ENCODE measurements at regions not wholly inside any gene's neighbourhood (a gene's known extent, or its start where the extent isn't known, plus 50 kb on each side); places are given as distances from the start of the nearest gene placed in this dataset.

DNA sequence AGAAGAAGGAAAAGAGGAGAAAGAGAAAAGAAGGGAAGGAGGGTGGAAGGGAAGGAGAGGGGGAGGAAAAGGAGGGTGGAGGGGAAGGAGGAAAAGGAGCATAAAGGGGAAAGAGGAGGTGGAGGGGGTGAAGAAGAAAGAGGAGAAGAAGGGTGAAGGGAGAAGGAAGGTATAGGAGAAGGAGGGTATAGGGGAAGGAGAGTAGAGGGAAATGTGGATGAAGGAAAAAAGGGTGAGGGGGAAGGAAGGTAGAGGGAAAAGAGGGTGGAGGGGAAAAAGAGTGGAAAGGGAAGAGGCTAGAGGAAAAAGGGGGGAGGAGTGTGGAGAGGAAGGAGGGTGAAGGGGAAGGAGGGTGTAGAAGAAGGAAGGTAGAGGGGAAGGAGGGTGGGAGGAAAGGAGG, 928.6 kb downstream of the UQCRFS1 start:
- TF ChIP-seq CTCF (IDR thresholded peaks at IDR 0.05; ENCODE audit: insufficient read depth, low read length): no peak
- no peak for TF ChIP-seq SPI1 (IDR thresholded peaks at IDR 0.05; ENCODE audit: borderline replicate concordance, low read depth)
- TF ChIP-seq POLR2AphosphoS5 (IDR thresholded peaks at IDR 0.05; ENCODE audit: low read depth): no peak
- TF ChIP-seq, protein P1, sequence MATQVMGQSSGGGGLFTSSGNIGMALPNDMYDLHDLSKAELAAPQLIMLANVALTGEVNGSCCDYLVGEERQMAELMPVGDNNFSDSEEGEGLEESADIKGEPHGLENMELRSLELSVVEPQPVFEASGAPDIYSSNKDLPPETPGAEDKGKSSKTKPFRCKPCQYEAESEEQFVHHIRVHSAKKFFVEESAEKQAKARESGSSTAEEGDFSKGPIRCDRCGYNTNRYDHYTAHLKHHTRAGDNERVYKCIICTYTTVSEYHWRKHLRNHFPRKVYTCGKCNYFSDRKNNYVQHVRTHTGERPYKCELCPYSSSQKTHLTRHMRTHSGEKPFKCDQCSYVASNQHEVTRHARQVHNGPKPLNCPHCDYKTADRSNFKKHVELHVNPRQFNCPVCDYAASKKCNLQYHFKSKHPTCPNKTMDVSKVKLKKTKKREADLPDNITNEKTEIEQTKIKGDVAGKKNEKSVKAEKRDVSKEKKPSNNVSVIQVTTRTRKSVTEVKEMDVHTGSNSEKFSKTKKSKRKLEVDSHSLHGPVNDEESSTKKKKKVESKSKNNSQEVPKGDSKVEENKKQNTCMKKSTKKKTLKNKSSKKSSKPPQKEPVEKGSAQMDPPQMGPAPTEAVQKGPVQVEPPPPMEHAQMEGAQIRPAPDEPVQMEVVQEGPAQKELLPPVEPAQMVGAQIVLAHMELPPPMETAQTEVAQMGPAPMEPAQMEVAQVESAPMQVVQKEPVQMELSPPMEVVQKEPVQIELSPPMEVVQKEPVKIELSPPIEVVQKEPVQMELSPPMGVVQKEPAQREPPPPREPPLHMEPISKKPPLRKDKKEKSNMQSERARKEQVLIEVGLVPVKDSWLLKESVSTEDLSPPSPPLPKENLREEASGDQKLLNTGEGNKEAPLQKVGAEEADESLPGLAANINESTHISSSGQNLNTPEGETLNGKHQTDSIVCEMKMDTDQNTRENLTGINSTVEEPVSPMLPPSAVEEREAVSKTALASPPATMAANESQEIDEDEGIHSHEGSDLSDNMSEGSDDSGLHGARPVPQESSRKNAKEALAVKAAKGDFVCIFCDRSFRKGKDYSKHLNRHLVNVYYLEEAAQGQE (IDR thresholded peaks at IDR 0.05; ENCODE audit: insufficient replicate concordance, low read depth): no peak
